A549 (cell line): ENCODE measurements at regions not wholly inside any gene's neighbourhood (a gene's known extent, or its start where the extent isn't known, plus 50 kb on each side); places are given as distances from the start of the nearest gene placed in this dataset.

Experiments used
- ATAC-seq, 2 experiments: fragments of 200-7000 bp in 1 of 2; fragments of >200 bp in 1 of 2; cut with Nextera tagmentation in 1 of 2; cut with Tn5 transposase in 1 of 2; 3 replicates each; pipeline versions ENCODE4 v1.8.0 to v1.9.1; 2018 to 2020; ENCODE audit warnings: mild to moderate bottlenecking in 1 of 2, moderate library complexity in 1 of 2
- CTCF ChIA-PET: fragments of 300-600 bp; sonication (Branson Sonifier 250); formaldehyde crosslinking; extraction: SDS; loops from one replicate; lab custom pipeline; 2021; ENCODE audit warnings: antibody characterized with exemption, inconsistent platforms; lab: Yijun Ruan, JAX
- POLR2A ChIA-PET: fragments of 350-600 bp; formaldehyde crosslinking; extraction: SDS; loops from one replicate; lab custom pipeline; 2021; ENCODE audit warnings: antibody characterized with exemption, inconsistent platforms; lab: Yijun Ruan, JAX
- DNase-seq, 2 experiments: peaks; one replicate each; pipeline versions ENCODE4 v3.0.0 to v3.0.0-alpha.2; 2011 to 2016; ENCODE audit warnings: low read depth in 1 of 2, low spot score in 1 of 2
- FAIRE-seq: peaks from 2 replicates; lab custom pipeline; 2011; peaks lifted over from hg19 to GRCh38; lab: Jason Lieb, UNC
- H3K27ac ChIP-seq, 2 experiments: fragments of >200 bp; sonication (Bioruptor Twin); formaldehyde crosslinking; 3 replicates each; pipeline ENCODE4 v1.5.1; 2016 to 2017
- H3K4me1 ChIP-seq: fragments of >200 bp; sonication (Bioruptor Twin); formaldehyde crosslinking; 3 replicates; pipeline ENCODE4 v1.6.1; 2016
- H3K4me2 ChIP-seq: fragments of >200 bp; sonication (Bioruptor Twin); formaldehyde crosslinking; 3 replicates; pipeline ENCODE4 v1.6.1; 2016
- H3K4me3 ChIP-seq: fragments of >200 bp; sonication (Bioruptor Twin); formaldehyde crosslinking; 3 replicates; pipeline ENCODE4 v1.5.1; 2016
- H3K9me3 ChIP-seq: fragments of >200 bp; sonication (Bioruptor Twin); formaldehyde crosslinking; 3 replicates; pipeline ENCODE4 v1.6.1; 2016
- BHLHE40 ChIP-seq: IDR thresholded peaks from 2 replicates; pipeline ENCODE4 v1.6.1; 2012; ENCODE audit warnings: low read depth, low read length, inconsistent platforms
- CEBPB ChIP-seq, 2 experiments: fragments of >200 bp in 1 of 2; sonication (Bioruptor Twin) in 1 of 2; formaldehyde crosslinking in 1 of 2; IDR thresholded peaks; 2 replicates each; pipeline ENCODE4 v1.6.1; 2012 to 2016
- CHD4 ChIP-seq: fragments of 200-600 bp; sonication (generic); IDR thresholded peaks from 2 replicates; pipeline ENCODE4 v1.6.1; 2016; ENCODE audit warnings: antibody characterized with exemption, mild to moderate bottlenecking, borderline replicate concordance
- FOSB ChIP-seq: fragments of 250-450 bp; sonication (Bioruptor Pico); IDR thresholded peaks from 2 replicates; pipeline ENCODE4 v1.5.0; 2020; ENCODE audit warnings: mild to moderate bottlenecking, moderate library complexity
- GATA3 ChIP-seq: IDR thresholded peaks from 2 replicates; pipeline ENCODE4 v1.6.1; 2012; ENCODE audit warnings: borderline replicate concordance
- HOXA7 ChIP-seq: fragments of 250-450 bp; sonication (Bioruptor Pico); IDR thresholded peaks from 2 replicates; pipeline ENCODE4 v1.5.0; 2020; ENCODE audit warnings: mild to moderate bottlenecking, moderate library complexity
- HOXB5 ChIP-seq: fragments of 250-450 bp; sonication (Bioruptor Pico); IDR thresholded peaks from 2 replicates; pipeline ENCODE4 v1.5.0; 2020; ENCODE audit warnings: mild to moderate bottlenecking, moderate library complexity
- JUN ChIP-seq, 2 experiments: fragments of >200 bp; sonication (Bioruptor Twin); formaldehyde crosslinking; IDR thresholded peaks; 2 replicates in 1 of 2; 3 replicates in 1 of 2; pipeline ENCODE4 v1.6.1; 2016 to 2017
- JUNB ChIP-seq: fragments of >200 bp; sonication (Bioruptor Twin); formaldehyde crosslinking; IDR thresholded peaks from 2 replicates; pipeline ENCODE4 v1.6.1; 2016
- MAFK ChIP-seq: fragments of 450-650 bp; IDR thresholded peaks from 2 replicates; pipeline ENCODE4 v1.6.1; 2014; ENCODE audit not compliant: partially characterized antibody
- MAX ChIP-seq: IDR thresholded peaks from 2 replicates; pipeline ENCODE4 v1.6.1; 2012
- MAZ ChIP-seq: fragments of 150-350 bp; IDR thresholded peaks from 2 replicates; pipeline ENCODE4 v1.6.1; 2014; ENCODE audit warnings: antibody characterized with exemption, low read depth, low read length, borderline replicate concordance
- NPAS2 ChIP-seq: fragments of 250-450 bp; sonication (Bioruptor Pico); IDR thresholded peaks from 2 replicates; pipeline ENCODE4 v1.8.0; 2022; ENCODE audit warnings: mild to moderate bottlenecking, moderate library complexity, borderline replicate concordance
- PHF8 ChIP-seq: fragments of 200-600 bp; sonication (generic); IDR thresholded peaks from 2 replicates; pipeline ENCODE4 v1.6.1; 2016; ENCODE audit warnings: low read depth, mild to moderate bottlenecking, antibody characterized with exemption, moderate library complexity, borderline replicate concordance
- POLR2A ChIP-seq: IDR thresholded peaks from 2 replicates; pipeline ENCODE4 v1.6.1; 2012; ENCODE audit warnings: mild to moderate bottlenecking, low read length
- RAD21 ChIP-seq, 2 experiments: fragments of >200 bp in 1 of 2; sonication (Bioruptor Twin) in 1 of 2; formaldehyde crosslinking in 1 of 2; IDR thresholded peaks in 1 of 2; conservative IDR thresholded peaks in 1 of 2; 2 replicates in 1 of 2; 3 replicates in 1 of 2; pipeline ENCODE4 v1.6.1; 2012 to 2018; ENCODE audit warnings: inconsistent platforms in 1 of 2
- REST ChIP-seq: fragments of 200-600 bp; sonication (generic); IDR thresholded peaks from 2 replicates; pipeline ENCODE4 v1.6.1; 2016; ENCODE audit warnings: antibody characterized with exemption, mild to moderate bottlenecking, moderate library complexity
- SREBF2 ChIP-seq: fragments of 450-650 bp; IDR thresholded peaks from 2 replicates; pipeline ENCODE4 v1.6.1; 2014; ENCODE audit warnings: mild to moderate bottlenecking, moderate library complexity
- TP53 ChIP-seq: fragments of 250-450 bp; sonication (Bioruptor Pico); IDR thresholded peaks from 2 replicates; pipeline ENCODE4 v1.5.0; 2021; ENCODE audit warnings: mild to moderate bottlenecking, moderate library complexity
- USF2 ChIP-seq: fragments of 450-650 bp; IDR thresholded peaks from 2 replicates; pipeline ENCODE4 v1.6.1; 2014; ENCODE audit warnings: antibody characterized with exemption
- ZFP36 ChIP-seq: fragments of 450-650 bp; IDR thresholded peaks from 2 replicates; pipeline ENCODE4 v1.6.1; 2014; ENCODE audit warnings: borderline replicate concordance; ENCODE audit not compliant: partially characterized antibody
- ZNF302 ChIP-seq: fragments of 250-450 bp; sonication (Bioruptor Pico); IDR thresholded peaks from 2 replicates; pipeline ENCODE4 v1.9.0; 2021; ENCODE audit warnings: inconsistent platforms, mild to moderate bottlenecking, moderate library complexity
- WGBS: methylation state at CpG from one replicate; pipeline ENCODE4 v1.1.6; 2017; ENCODE audit errors: missing lambda C conversion rate; 5-methylcytosine and 5-hydroxymethylcytosine counted together

GRCh38 chr14:80344208-80344607, 132.9 kb upstream of the DIO2 start (continued):
- TF ChIP-seq USF2 = no peak
- TF ChIP-seq MAX = no peak
- TF ChIP-seq POLR2A = no peak
- TF ChIP-seq MAZ = no peak
- no peak for TF ChIP-seq FOSB (CRISPR knock-in tag)
- TF ChIP-seq REST = no peak
- TF ChIP-seq, all 56 proteins: peak for 0

- TF ChIP-seq CEBPB (IDR thresholded peaks at IDR 0.05) (0 out of 4 replicates have a peak, but pooled peaks of 1 of the 2 experiments have one; percentile 26), FOSB (CRISPR knock-in tag) (no peak), TP53 (no peak), NPAS2 (CRISPR knock-in tag) (no peak), MAFK (peak; percentile 85), PHF8 (no peak)
- ChIA-PET CTCF (interaction anchor here (0.6 to 1.0 kb wide), 2 partner anchors 9 to 163 kb away, joined by 3 read pairs; no protein-coding TSS in a partner anchor), POLR2A (interaction anchor here (0.7 kb wide), 1 partner anchor 17 kb away, joined by 7 read pairs; no protein-coding TSS in a partner anchor)
- H3K4me3 ChIP-seq = no peak overlapping the region
- FAIRE-seq (no peak), ATAC-seq (no peak), DNase-seq (no peak)
- H3K27ac ChIP-seq = no peak overlapping the region
- H3K4me1 ChIP-seq = no peaks in the 10 kb centered on the region
- H3K9me3 ChIP-seq = 0 out of 3 replicates have a peak, but pooled peaks cover 2% of the 10 kb centered on the region
- 55% methylated on average over 2 of the region's 2 CpGs for WGBS
- no peak overlapping the region for H3K4me2 ChIP-seq
These were observed 125.4 kb upstream of the DIO2 start for GRCh38 chr14:80336608-80337106.

GRCh38 chr14:80325688-80326087, 114.4 kb upstream of the DIO2 start:
- 0% methylated on average over 1 of the region's 1 CpG for WGBS
- FAIRE-seq (no peak), ATAC-seq (no peak), DNase-seq (no peak)
- H3K9me3 ChIP-seq = no peaks in the 10 kb centered on the region
- POLR2A ChIA-PET = no interaction called here
- H3K4me1 ChIP-seq = no peaks in the 10 kb centered on the region
- TF ChIP-seq HOXB5 (CRISPR knock-in tag) (no peak), CHD4 (no peak), TP53 (no peak), RAD21 (conservative IDR thresholded peaks at IDR 0.05 in 1 of 2, IDR thresholded peaks at IDR 0.05 in 1 of 2) (no peak), REST (no peak), GATA3 (no peak), ZFP36 (no peak), NPAS2 (CRISPR knock-in tag) (no peak), BHLHE40 (no peak), HOXA7 (CRISPR knock-in tag) (no peak), JUNB (no peak), JUN (IDR thresholded peaks at IDR 0.05) (no peak), SREBF2 (no peak), ZNF302 (no peak)
- no peak overlapping the region for H3K27ac ChIP-seq
- CTCF ChIA-PET = no interaction called here
- no peak overlapping the region for H3K4me2 ChIP-seq
- H3K4me3 ChIP-seq = no peak overlapping the region
